Lung (tissue), 11 donors: ENCODE measurements at regions not wholly inside any gene's neighbourhood (a gene's known extent, or its start where the extent isn't known, plus 50 kb on each side); places are given as distances from the start of the nearest gene placed in this dataset.

Experiments used
- ATAC-seq: fragments of 200-7000 bp; cut with Tn5 transposase; one replicate; pipeline ENCODE4 v1.9.1; 2020; ENCODE audit warnings: moderate number of reproducible peaks; ENCODE audit not compliant: insufficient read depth, low FRiP score
- DNase-seq, 3 donors: peaks; one replicate each; pipeline ENCODE4 v3.0.0-alpha.2; 2013 to 2017
- H3K27ac ChIP-seq, 2 donors: one replicate each; pipeline ENCODE4 v1.5.1; 2013; ENCODE audit warnings: mild to moderate bottlenecking in 2 of 2, moderate library complexity in 2 of 2, control low read depth in 1 of 2, inconsistent platforms in 1 of 2, low read depth in 1 of 2, low read length in 1 of 2
- H3K27me3 ChIP-seq, 3 donors: one replicate each; pipeline ENCODE4 v1.5.1; 2013; ENCODE audit warnings: low read length in 2 of 3; ENCODE audit not compliant: control insufficient read depth in 3 of 3, insufficient read depth in 3 of 3
- H3K36me3 ChIP-seq, 4 donors: one replicate each; pipeline ENCODE4 v1.5.1; 2013; ENCODE audit warnings: low read length in 4 of 4, mild to moderate bottlenecking in 1 of 4, moderate library complexity in 1 of 4; ENCODE audit not compliant: control insufficient read depth in 4 of 4, insufficient read depth in 4 of 4
- H3K4me1 ChIP-seq, 5 donors: one replicate each; pipeline ENCODE4 v1.5.1; 2013; ENCODE audit warnings: low read length in 5 of 5, mild to moderate bottlenecking in 2 of 5, moderate library complexity in 1 of 5; ENCODE audit not compliant: control insufficient read depth in 5 of 5, insufficient read depth in 5 of 5
- H3K4me3 ChIP-seq: one replicate; pipeline ENCODE4 v1.5.1; 2013; ENCODE audit warnings: mild to moderate bottlenecking, control low read depth, moderate library complexity
- H3K9ac ChIP-seq, 2 donors: one replicate each; pipeline ENCODE4 v1.5.1; 2013; ENCODE audit warnings: low read length in 2 of 2, control low read depth in 1 of 2; ENCODE audit not compliant: insufficient read depth in 1 of 2
- H3K9me3 ChIP-seq, 4 donors: one replicate each; pipeline ENCODE4 v1.5.1; 2013; ENCODE audit warnings: low read length in 3 of 4, mild to moderate bottlenecking in 1 of 4, moderate library complexity in 1 of 4; ENCODE audit not compliant: control insufficient read depth in 4 of 4, insufficient read depth in 3 of 4
- WGBS, 2 donors: extraction: QIAGEN DNeasy Blood & Tissue Kit; methylation state at CpG; one replicate each; pipeline ENCODE4 v1.1.7; 2013; 5-methylcytosine and 5-hydroxymethylcytosine counted together
- TF ChIP-seq, protein P1 (sequence below): IDR thresholded peaks from 2 replicates; pipeline ENCODE4 v1.5.1; 2012; ENCODE audit warnings: mild to moderate bottlenecking; ENCODE audit errors: control extremely low read depth, extremely low read depth
- donor health status: control.
- donor health status: control.
- donor health status: Bipolar disorder and iron deficiency.
- donor health status: healthy.
- donor health status: DM: yes; HTN: yes; CAD: no.

DNA sequence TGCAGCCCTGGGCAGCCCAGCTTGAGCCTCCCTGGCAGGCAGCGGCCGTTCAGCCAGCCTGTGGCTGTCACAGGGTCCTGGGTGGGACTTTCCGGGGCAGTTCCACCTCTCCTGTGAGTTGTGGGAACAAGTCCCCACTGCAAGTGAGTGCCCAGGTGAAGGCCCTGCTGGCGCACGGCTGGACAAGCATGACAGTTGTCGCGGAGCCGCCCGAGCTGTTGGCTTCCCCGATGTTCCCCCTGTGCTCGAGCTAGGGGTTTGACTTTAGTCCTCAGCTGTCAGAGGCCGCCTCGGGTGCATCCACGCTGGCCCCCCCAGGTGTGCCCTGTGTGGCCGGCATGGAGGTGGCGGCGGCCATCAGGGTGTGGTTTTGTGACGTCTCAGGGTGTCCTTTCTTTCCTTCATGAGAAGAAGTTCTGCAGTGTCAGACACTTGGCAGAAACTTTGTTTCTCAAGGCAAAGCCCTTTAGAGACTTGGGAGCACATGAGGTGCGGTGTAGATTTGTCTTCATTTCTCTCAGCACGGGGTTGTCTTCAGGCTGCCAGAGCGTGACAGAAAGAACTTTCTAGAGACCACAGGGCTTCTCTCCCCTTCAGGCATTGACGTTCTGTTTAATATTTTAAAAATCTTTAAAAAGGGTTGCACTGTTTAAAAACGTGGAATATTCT, 69.4 kb upstream of the HGFAC start:
- DNase-seq: no peak
- no peaks in the 10 kb centered on the region for H3K27me3 ChIP-seq
- H3K36me3 ChIP-seq: peaks cover 0 to 6% (median 0%) of the 10 kb centered on the region in 4 donors
- 83 to 84% methylated on average over 23 of the region's 23 CpGs for WGBS, 2 donors
- TF ChIP-seq, protein P1, sequence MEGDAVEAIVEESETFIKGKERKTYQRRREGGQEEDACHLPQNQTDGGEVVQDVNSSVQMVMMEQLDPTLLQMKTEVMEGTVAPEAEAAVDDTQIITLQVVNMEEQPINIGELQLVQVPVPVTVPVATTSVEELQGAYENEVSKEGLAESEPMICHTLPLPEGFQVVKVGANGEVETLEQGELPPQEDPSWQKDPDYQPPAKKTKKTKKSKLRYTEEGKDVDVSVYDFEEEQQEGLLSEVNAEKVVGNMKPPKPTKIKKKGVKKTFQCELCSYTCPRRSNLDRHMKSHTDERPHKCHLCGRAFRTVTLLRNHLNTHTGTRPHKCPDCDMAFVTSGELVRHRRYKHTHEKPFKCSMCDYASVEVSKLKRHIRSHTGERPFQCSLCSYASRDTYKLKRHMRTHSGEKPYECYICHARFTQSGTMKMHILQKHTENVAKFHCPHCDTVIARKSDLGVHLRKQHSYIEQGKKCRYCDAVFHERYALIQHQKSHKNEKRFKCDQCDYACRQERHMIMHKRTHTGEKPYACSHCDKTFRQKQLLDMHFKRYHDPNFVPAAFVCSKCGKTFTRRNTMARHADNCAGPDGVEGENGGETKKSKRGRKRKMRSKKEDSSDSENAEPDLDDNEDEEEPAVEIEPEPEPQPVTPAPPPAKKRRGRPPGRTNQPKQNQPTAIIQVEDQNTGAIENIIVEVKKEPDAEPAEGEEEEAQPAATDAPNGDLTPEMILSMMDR: no peak
- peaks cover 0 to 3% (median 0%) of the 10 kb centered on the region in 4 donors for H3K9me3 ChIP-seq
- H3K4me1 ChIP-seq: peaks cover 10 to 38% (median 34%) of the 10 kb centered on the region in 5 donors
- no peak overlapping the region for H3K9ac ChIP-seq
- no peak for ATAC-seq
- peak overlapping the region in 1 of 2 donors; percentile 44 for H3K27ac ChIP-seq
- no peak overlapping the region for H3K4me3 ChIP-seq

DNA sequence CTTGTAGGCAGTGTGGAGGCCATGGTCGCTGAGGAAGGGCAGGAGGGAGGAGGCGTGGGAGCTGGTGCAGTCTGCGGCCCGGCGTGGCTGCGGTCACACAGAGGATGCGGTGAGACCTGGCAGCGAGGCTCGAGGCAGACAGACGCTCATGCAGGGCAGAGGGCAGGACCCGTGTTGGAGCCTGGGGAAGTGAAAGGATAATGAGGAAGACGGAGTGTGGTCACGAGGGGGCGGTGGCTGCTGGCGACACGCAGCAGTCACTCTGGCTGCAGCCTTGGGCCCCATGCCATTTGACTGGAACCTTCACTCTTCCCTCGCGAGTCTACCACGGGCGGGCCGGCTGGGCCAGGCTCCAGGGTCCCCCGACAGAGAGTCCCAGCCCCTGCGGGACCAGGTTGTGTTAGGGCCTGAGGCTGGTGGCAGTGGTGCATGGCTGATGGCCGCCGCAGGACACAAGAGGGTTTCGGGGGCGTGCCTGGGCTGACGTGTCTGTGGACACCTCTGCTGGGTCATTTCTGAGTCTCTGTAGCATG, 68.8 kb upstream of the HGFAC start:
- Histone ChIP-seq H3K27ac (peak overlapping the region in 1 of 2 donors; percentile 57), H3K36me3 (peaks cover 0 to 6% (median 1%) of the 10 kb centered on the region in 4 donors), H3K4me3 (no peak overlapping the region), H3K9me3 (peaks cover 0 to 3% (median 0%) of the 10 kb centered on the region in 4 donors), H3K4me1 (peaks cover 10 to 38% (median 35%) of the 10 kb centered on the region in 5 donors), H3K27me3 (no peaks in the 10 kb centered on the region), H3K9ac (no peak overlapping the region)
- DNase-seq (peak in 1 of 3 donors; percentile 20), ATAC-seq (peak; percentile 64)
- whole genome bisulfite sequencing, 2 donors: 52 to 56% methylated on average over 28 of the region's 28 CpGs
- TF ChIP-seq, protein P1: no peak

DNA sequence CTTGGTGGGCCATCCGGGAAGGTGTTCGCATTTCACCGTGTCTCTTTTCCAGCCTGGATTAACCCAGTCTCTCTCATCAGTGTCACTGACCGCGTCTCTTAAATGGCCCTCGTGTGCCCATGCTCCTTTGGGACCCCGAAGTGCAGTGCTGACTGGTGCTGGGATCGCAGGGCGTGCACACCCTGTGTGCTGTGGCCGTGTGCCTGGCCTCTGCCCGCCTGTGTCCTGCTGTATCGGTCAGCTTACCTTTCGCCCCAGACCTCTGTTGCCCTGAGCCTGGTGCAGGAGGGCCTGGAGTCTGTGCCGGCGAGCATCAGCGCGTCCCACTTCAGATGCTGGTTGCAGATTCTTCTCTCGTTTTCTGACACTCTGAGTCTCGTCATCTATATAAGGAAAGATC, 68.3 kb upstream of the HGFAC start:
- Histone ChIP-seq H3K27me3 (no peaks in the 10 kb centered on the region), H3K9ac (no peak overlapping the region), H3K4me1 (peaks cover 10 to 38% (median 32%) of the 10 kb centered on the region in 5 donors), H3K27ac (peak overlapping the region in 1 of 2 donors; percentile 57), H3K4me3 (no peak overlapping the region), H3K36me3 (peaks cover 0 to 6% (median 2%) of the 10 kb centered on the region in 4 donors), H3K9me3 (peaks cover 0 to 3% (median 0%) of the 10 kb centered on the region in 4 donors)
- no peak for ATAC-seq
- no peak for DNase-seq
- TF ChIP-seq, protein P1: no peak
- 95 to 97% methylated on average over 19 of the region's 19 CpGs for WGBS, 2 donors
